ENCODE measurements at regions not wholly inside any gene's neighbourhood (a gene's known extent, or its start where the extent isn't known, plus 50 kb on each side); places are given as distances from the start of the nearest gene placed in this dataset.
"Not testable (repeated sequence)": the region's sequence is repeated elsewhere in the genome, so short reads cannot be mapped to it uniquely, and the experiment has no call there.

DNA sequence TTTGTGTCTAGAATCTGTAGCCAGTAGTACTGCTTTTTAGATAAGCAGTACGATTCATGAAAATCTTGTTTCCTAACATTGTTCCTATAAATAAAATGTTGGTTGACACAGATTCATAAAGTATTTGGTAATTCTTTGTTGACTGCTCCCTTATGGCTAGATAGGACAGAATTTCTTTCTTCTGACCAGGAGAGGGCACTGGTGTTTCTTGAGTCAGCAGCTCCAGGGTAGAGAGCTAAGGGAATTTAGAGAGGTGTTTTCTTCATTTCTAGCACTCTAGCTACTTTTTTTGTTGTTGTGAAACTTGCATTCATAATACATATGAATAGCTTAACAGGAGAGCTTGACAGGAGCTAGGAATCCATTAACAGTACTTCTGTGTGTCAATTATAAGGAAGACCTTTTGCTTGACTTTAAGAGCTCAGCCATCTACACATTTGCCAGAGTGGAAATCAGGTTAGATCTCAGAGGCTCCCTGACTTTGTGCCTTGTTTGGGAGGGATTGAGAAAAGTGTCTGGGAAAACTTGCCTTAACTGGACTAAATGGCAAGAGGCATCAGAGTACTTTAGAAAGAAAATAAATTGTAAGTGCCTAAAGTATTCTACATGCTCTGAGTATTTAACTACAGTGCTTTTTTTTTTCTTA is 756.1 kb downstream of the SH3BGRL start:
- no peak for FAIRE-seq
- DNase-seq (ENCODE audit: insufficient read length, low spot score): peak; percentile 0
- TF ChIP-seq PAX5 (IDR thresholded peaks at IDR 0.05; ENCODE audit: insufficient read depth, low read length, severe bottlenecking): no peak
- no peak for TF ChIP-seq TAF1 (IDR thresholded peaks at IDR 0.05; ENCODE audit: low read depth, low read length)
- TF ChIP-seq POU2F2 (IDR thresholded peaks at IDR 0.05; ENCODE audit: low read depth, low read length): no peak
- TF ChIP-seq POLR2AphosphoS5 (IDR thresholded peaks at IDR 0.05; ENCODE audit: low read depth, low read length): no peak
- no peak for TF ChIP-seq SPI1 (IDR thresholded peaks at IDR 0.05; ENCODE audit: low read depth, low read length)
- no peak for TF ChIP-seq POLR2A (IDR thresholded peaks at IDR 0.05; ENCODE audit: low read depth, low read length)

DNA sequence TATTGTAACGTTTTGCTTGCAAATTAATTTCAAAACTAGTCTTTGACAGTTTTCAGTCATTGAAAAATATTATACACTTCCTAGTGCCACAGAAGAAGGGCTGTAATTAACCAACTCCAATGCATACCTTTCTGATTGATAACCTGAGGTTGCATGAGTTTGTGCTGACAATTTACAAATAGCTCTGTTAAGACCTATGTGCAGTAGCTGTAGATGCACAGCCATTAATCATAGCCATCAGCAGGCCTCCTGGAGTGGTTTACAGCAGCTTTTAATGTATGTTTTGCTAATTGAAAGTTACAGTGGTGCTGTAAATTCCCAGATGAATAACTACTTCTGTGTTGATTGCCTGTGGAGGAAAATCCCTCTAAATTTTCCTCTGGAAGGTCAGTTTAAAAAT is 758.1 kb downstream of the SH3BGRL start:
- DNase-seq (ENCODE audit: insufficient read length, low spot score) (no peak), FAIRE-seq (no peak)
- no peak for TF ChIP-seq POLR2AphosphoS5 (IDR thresholded peaks at IDR 0.05; ENCODE audit: low read depth, low read length)
- TF ChIP-seq TAF1 (IDR thresholded peaks at IDR 0.05; ENCODE audit: low read depth, low read length): no peak
- TF ChIP-seq POLR2A (IDR thresholded peaks at IDR 0.05; ENCODE audit: low read depth, low read length): no peak
- TF ChIP-seq SPI1 (IDR thresholded peaks at IDR 0.05; ENCODE audit: low read depth, low read length): no peak
- no peak for TF ChIP-seq POU2F2 (IDR thresholded peaks at IDR 0.05; ENCODE audit: low read depth, low read length)
- TF ChIP-seq PAX5 (IDR thresholded peaks at IDR 0.05; ENCODE audit: insufficient read depth, low read length, severe bottlenecking): no peak

DNA sequence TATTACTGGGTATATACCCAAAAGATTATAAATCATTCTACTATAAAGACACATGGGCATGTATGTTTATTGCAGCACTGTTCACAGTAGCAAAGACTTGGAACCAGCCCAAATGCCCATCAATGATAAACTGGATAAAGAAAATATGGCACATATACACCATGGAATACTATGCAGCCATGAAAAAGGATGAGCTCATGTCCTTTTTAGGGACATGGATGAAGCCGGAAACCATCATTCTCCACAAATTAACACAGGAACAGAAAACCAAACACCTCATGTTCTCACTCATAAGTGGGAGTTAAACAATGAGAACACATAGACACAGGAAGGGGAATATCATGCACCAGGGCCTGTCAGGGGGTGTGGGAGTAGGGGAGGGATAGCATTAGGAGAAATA is 772.5 kb downstream of the SH3BGRL start:
- DNase-seq (ENCODE audit: insufficient read length, low spot score); FAIRE-seq: not testable (repeated sequence)

DNA sequence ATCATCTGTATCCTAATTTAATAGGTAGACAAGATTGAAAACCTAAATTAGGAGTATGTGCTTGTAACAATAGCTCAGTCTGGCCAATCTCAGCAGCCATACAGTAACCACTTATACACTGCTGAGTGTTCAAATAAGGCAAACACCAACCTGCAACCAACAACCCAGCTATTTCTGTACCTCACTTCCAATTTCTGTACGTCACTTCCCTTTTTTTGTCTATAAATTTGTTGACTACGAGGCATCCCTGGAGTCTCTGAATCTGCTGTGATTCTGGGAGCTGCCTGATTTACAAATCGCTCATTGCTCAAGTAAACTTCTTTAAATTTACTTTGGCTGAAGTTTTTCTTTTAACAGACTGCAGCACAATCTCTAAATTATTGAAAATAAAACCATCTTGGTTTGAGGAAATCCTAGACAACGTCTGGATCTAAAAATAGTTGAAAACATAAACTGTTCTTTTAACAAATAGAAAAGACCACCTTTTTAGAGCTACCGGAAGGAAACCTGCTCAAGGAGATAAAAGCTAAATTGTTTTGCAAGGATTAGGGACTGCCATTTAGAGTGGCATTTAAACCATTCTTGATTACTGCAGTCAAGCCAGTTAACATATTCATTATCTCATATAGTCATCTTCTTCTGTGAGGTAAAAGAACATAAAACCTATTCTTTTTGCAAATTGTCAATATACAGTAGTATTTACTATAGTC is 778.1 kb downstream of the SH3BGRL start:
- TF ChIP-seq SPI1 (IDR thresholded peaks at IDR 0.05; ENCODE audit: low read depth, low read length): no peak
- no peak for TF ChIP-seq POLR2AphosphoS5 (IDR thresholded peaks at IDR 0.05; ENCODE audit: low read depth, low read length)
- TF ChIP-seq TAF1 (IDR thresholded peaks at IDR 0.05; ENCODE audit: low read depth, low read length): no peak
- TF ChIP-seq POU2F2 (IDR thresholded peaks at IDR 0.05; ENCODE audit: low read depth, low read length): no peak
- TF ChIP-seq PAX5 (IDR thresholded peaks at IDR 0.05; ENCODE audit: insufficient read depth, low read length, severe bottlenecking): no peak
- TF ChIP-seq POLR2A (IDR thresholded peaks at IDR 0.05; ENCODE audit: low read depth, low read length): no peak
- no peak for FAIRE-seq
- DNase-seq (ENCODE audit: insufficient read length, low spot score): no peak

DNA sequence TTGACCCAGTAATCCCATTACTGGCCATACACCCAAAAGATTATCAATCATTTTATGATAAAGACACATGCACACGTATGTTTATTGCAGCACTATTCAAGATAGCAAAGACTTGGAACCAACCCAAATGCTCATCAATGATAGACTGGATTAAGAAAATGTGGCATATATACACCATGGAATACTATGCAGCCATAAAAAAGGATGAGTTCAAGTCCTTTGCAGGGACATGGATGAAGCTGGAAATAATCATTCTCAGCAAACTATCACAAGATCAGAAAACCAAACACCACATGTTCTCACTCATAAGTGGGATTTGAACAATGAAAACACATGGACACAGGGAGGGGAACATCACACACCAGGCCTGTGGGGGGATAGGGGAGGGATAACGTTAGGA is 785.3 kb downstream of the SH3BGRL start:
- DNase-seq (ENCODE audit: insufficient read length, low spot score); FAIRE-seq: not testable (repeated sequence)

DNA sequence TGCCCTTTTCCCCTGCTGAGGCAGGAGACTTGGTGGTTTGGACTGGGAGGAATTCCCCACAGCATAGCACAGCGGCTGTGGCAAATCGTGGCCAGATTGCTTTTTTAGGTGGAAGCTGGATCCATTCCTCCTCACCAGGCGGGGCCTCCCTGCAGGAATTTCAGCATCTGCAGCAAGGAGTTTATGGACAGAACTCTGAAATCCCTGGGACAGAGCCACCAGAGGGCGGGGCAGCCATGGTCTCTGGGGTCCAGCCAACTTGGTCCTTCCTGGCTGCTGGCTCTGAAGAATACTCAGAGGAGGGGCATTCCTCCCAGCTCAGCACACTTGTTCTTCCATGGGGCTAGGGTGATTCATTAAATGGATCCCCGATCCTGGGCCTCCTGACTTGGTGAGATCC is 794.3 kb downstream of the SH3BGRL start:
- FAIRE-seq (no peak), DNase-seq (ENCODE audit: insufficient read length, low spot score) (no peak)
- TF ChIP-seq POU2F2 (IDR thresholded peaks at IDR 0.05; ENCODE audit: low read depth, low read length) (no peak), POLR2AphosphoS5 (IDR thresholded peaks at IDR 0.05; ENCODE audit: low read depth, low read length) (no peak), TAF1 (IDR thresholded peaks at IDR 0.05; ENCODE audit: low read depth, low read length) (no peak), SPI1 (IDR thresholded peaks at IDR 0.05; ENCODE audit: low read depth, low read length) (no peak), POLR2A (IDR thresholded peaks at IDR 0.05; ENCODE audit: low read depth, low read length) (no peak), PAX5 (IDR thresholded peaks at IDR 0.05; ENCODE audit: insufficient read depth, low read length, severe bottlenecking) (no peak)

DNA sequence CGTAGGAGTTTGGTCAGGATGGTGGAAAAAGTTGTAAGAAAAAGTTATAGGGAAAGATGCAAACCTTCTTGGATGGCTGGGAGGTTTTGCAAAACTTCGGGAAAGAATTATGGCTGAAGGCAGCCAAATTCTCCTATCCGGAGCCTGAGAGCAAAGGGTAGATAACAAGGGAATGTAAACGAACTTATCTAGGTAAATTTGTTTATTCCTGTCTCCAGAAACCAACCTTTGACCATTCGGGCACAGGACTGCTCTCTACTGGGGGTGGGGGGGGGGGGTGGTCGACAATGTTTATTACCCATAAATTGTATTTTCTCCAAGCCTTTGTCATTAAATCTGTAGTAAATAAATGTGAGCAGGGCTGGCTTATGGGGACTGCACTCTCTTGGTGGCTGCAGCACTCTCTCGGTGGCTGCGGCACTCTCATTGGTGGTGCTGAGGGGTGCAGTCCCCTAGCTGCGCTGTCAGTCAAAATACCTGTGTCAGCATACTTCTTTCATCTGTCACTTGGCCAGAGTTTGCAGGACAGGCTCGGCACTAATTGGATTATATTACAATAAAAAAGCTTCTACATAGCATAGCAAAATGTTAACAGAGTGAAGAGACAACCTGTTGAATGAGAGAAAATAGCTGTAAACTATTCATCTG is 827.8 kb downstream of the SH3BGRL start:
- DNase-seq (ENCODE audit: insufficient read length, low spot score): no peak
- no peak for FAIRE-seq
- TF ChIP-seq POU2F2 (IDR thresholded peaks at IDR 0.05; ENCODE audit: low read depth, low read length) (no peak), POLR2AphosphoS5 (IDR thresholded peaks at IDR 0.05; ENCODE audit: low read depth, low read length) (no peak), PAX5 (IDR thresholded peaks at IDR 0.05; ENCODE audit: insufficient read depth, low read length, severe bottlenecking) (no peak), SPI1 (IDR thresholded peaks at IDR 0.05; ENCODE audit: low read depth, low read length) (no peak), POLR2A (IDR thresholded peaks at IDR 0.05; ENCODE audit: low read depth, low read length) (no peak), TAF1 (IDR thresholded peaks at IDR 0.05; ENCODE audit: low read depth, low read length) (no peak)

DNA sequence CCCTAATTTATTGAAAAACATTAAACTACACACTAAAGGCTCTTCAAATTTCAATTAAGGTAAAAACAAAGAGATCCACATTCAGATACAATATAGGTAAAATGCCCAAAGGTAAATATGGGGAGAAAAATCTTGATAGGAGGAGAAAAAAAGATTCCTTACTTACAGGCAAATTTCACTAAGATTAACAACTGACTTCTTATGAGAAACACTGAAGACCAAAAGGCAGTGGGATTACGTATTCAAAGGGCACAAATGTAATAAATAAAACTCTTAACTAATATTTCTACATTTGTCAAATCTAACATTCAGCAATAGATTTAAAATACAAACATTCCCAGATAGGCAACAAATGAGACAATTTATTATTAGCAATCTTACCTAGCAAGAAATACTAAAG is 829.3 kb downstream of the SH3BGRL start:
- TF ChIP-seq POU2F2 (IDR thresholded peaks at IDR 0.05; ENCODE audit: low read depth, low read length) (no peak), PAX5 (IDR thresholded peaks at IDR 0.05; ENCODE audit: insufficient read depth, low read length, severe bottlenecking) (no peak)
- no peak for DNase-seq (ENCODE audit: insufficient read length, low spot score)
- FAIRE-seq: no peak

DNA sequence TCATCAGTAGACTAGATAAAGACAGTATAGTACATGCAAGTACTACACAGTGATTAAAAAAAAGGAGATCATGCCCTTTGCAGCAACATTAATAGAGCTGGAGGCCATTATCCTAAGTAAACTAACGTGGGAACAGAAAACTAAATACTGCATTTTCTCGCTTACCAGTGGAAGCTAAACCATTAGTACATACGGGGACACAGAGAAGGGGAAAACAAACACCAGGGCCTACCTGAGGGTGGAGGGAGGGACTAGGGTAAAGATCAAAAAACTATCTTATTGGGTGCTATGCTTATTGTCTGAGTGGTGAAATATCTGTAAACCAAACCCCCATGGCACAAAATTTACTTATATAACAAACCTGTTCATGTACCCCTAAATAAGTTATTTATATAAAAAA is 836.9 kb downstream of the SH3BGRL start:
- FAIRE-seq (no peak), DNase-seq (ENCODE audit: insufficient read length, low spot score) (no peak)
- no peak for TF ChIP-seq POU2F2 (IDR thresholded peaks at IDR 0.05; ENCODE audit: low read depth, low read length)
- no peak for TF ChIP-seq POLR2A (IDR thresholded peaks at IDR 0.05; ENCODE audit: low read depth, low read length)
- TF ChIP-seq POLR2AphosphoS5 (IDR thresholded peaks at IDR 0.05; ENCODE audit: low read depth, low read length): no peak
- no peak for TF ChIP-seq SPI1 (IDR thresholded peaks at IDR 0.05; ENCODE audit: low read depth, low read length)
- no peak for TF ChIP-seq PAX5 (IDR thresholded peaks at IDR 0.05; ENCODE audit: insufficient read depth, low read length, severe bottlenecking)
- TF ChIP-seq TAF1 (IDR thresholded peaks at IDR 0.05; ENCODE audit: low read depth, low read length): no peak

DNA sequence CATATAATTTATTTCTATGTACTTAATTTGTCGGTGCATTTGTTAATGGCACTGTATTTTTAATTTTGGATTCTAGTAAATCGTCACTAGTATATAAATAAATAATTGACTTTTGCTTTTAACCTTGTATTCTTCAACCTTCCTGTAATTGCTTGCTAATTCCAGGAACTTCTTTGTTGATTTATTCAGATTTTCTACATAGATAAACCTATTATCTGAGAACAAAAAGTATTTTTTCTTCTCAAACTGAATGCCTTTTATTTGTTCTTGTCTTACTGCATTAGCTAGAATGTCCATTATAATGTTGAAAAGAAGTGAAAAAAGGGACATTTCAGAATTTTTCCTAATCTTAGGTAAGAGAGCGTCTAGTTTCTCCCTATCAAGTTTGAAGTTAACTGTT is 839.1 kb downstream of the SH3BGRL start:
- FAIRE-seq: no peak
- TF ChIP-seq SPI1 (IDR thresholded peaks at IDR 0.05; ENCODE audit: low read depth, low read length): no peak
- DNase-seq (ENCODE audit: insufficient read length, low spot score): no peak

Measured in GM12891 (cell line).